ENCODE measurements at regions not wholly inside any gene's neighbourhood (a gene's known extent, or its start where the extent isn't known, plus 50 kb on each side); places are given as distances from the start of the nearest gene placed in this dataset.

- Histone ChIP-seq H3K27me3 (ENCODE audit: low read length) (no peaks in the 10 kb centered on the region), H3K9ac (ENCODE audit: low read length) (no peak overlapping the region), H3K36me3 (ENCODE audit: low read length) (no peaks in the 10 kb centered on the region), H3K4me3 (ENCODE audit: insufficient read depth, low read length, poor library complexity, severe bottlenecking) (no peak overlapping the region), H2AFZ (ENCODE audit: low read depth, low read length, severe bottlenecking) (no peak overlapping the region), H3K79me2 (ENCODE audit: insufficient read depth, low read length) (no peaks in the 10 kb centered on the region), H3K9me2 (replicated peaks; ENCODE audit: insufficient read depth, low read length) (no peaks in the 10 kb centered on the region), H4K20me1 (ENCODE audit: low read depth, low read length) (no peaks in the 10 kb centered on the region), H3K9me3 (ENCODE audit: insufficient read depth, low read length) (no peaks in the 10 kb centered on the region), H3F3A (ENCODE audit: insufficient read depth) (no peaks in the 10 kb centered on the region), H3K27ac (ENCODE audit: low read depth, low read length) (no peak overlapping the region), H3K4me2 (ENCODE audit: low read depth, low read length, poor library complexity, severe bottlenecking) (no peak overlapping the region)
- no peak for TF ChIP-seq EZH2phosphoT487 (conservative IDR thresholded peaks at IDR 0.05; ENCODE audit: low read length)
Observed at GRCh38 chr10:10317151-10317550, 700.5 kb upstream of the CELF2 start.

GRCh38 chr10:10318856-10319255, 698.8 kb upstream of the CELF2 start:
- H4K20me1 ChIP-seq (ENCODE audit: low read depth, low read length), result no peaks in the 10 kb centered on the region
- H3F3A ChIP-seq (ENCODE audit: insufficient read depth), result no peaks in the 10 kb centered on the region
- H3K36me3 ChIP-seq (ENCODE audit: low read length), result no peaks in the 10 kb centered on the region
- H3K4me3 ChIP-seq (ENCODE audit: insufficient read depth, low read length, poor library complexity, severe bottlenecking), result no peak overlapping the region
- H3K9ac ChIP-seq (ENCODE audit: low read length), result no peak overlapping the region
- no peak overlapping the region for H3K27ac ChIP-seq (ENCODE audit: low read depth, low read length)
- H2AFZ ChIP-seq (ENCODE audit: low read depth, low read length, severe bottlenecking), result no peak overlapping the region
- H3K9me3 ChIP-seq (ENCODE audit: insufficient read depth, low read length), result no peaks in the 10 kb centered on the region
- no peaks in the 10 kb centered on the region for H3K27me3 ChIP-seq (ENCODE audit: low read length)
- H3K79me2 ChIP-seq (ENCODE audit: insufficient read depth, low read length), result no peaks in the 10 kb centered on the region
- no peak overlapping the region for H3K4me2 ChIP-seq (ENCODE audit: low read depth, low read length, poor library complexity, severe bottlenecking)
- no peaks in the 10 kb centered on the region for H3K9me2 ChIP-seq (replicated peaks; ENCODE audit: insufficient read depth, low read length)
- TF ChIP-seq EZH2phosphoT487 (conservative IDR thresholded peaks at IDR 0.05; ENCODE audit: low read length) (no peak), CTCF (IDR thresholded peaks at IDR 0.05; ENCODE audit: insufficient read depth, low read length, poor library complexity, severe bottlenecking) (no peak)

DNA sequence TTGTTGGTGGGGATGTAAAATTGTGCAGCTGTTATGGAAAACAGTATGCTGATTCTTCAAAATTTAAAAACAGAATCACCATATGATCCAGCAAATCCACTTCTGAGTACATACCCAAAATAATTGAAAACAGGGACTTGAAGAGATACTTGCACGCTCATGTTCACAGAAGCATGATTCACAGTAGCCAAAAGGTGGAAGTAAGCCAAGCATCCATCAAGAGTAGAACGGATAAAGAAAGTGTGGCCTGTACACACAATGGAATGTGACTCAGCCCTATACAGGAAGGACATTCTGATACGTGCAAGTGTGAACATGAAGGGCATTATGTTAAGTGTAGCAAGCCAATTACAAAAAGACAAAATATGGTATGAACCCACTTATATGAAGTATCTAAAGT, 696.7 kb upstream of the CELF2 start:
- Histone ChIP-seq H3K9me2 (replicated peaks; ENCODE audit: insufficient read depth, low read length) (no peaks in the 10 kb centered on the region), H3K9me3 (ENCODE audit: insufficient read depth, low read length) (no peaks in the 10 kb centered on the region), H3K79me2 (ENCODE audit: insufficient read depth, low read length) (no peaks in the 10 kb centered on the region), H2AFZ (ENCODE audit: low read depth, low read length, severe bottlenecking) (no peak overlapping the region), H3K27ac (ENCODE audit: low read depth, low read length) (no peak overlapping the region), H3K9ac (ENCODE audit: low read length) (no peak overlapping the region), H3K27me3 (ENCODE audit: low read length) (no peaks in the 10 kb centered on the region), H3K4me2 (ENCODE audit: low read depth, low read length, poor library complexity, severe bottlenecking) (no peak overlapping the region), H4K20me1 (ENCODE audit: low read depth, low read length) (no peaks in the 10 kb centered on the region), H3K4me3 (ENCODE audit: insufficient read depth, low read length, poor library complexity, severe bottlenecking) (no peak overlapping the region), H3F3A (ENCODE audit: insufficient read depth) (no peaks in the 10 kb centered on the region), H3K36me3 (ENCODE audit: low read length) (no peaks in the 10 kb centered on the region)
- no peak for TF ChIP-seq CTCF (IDR thresholded peaks at IDR 0.05; ENCODE audit: insufficient read depth, low read length, poor library complexity, severe bottlenecking)
- TF ChIP-seq EZH2phosphoT487 (conservative IDR thresholded peaks at IDR 0.05; ENCODE audit: low read length), result no peak

- TF ChIP-seq CTCF (IDR thresholded peaks at IDR 0.05; ENCODE audit: insufficient read depth, low read length, poor library complexity, severe bottlenecking) (no peak), EZH2phosphoT487 (conservative IDR thresholded peaks at IDR 0.05; ENCODE audit: low read length) (no peak)
Observed at GRCh38 chr10:10326116-10326515, 691.6 kb upstream of the CELF2 start.

More at GRCh38 chr10:10326116-10326515, 691.6 kb upstream of the CELF2 start:
- Histone ChIP-seq H3K4me3 (ENCODE audit: insufficient read depth, low read length, poor library complexity, severe bottlenecking) (no peak overlapping the region), H3K9me2 (replicated peaks; ENCODE audit: insufficient read depth, low read length) (no peaks in the 10 kb centered on the region), H4K20me1 (ENCODE audit: low read depth, low read length) (no peaks in the 10 kb centered on the region), H3K27me3 (ENCODE audit: low read length) (no peaks in the 10 kb centered on the region), H3K9ac (ENCODE audit: low read length) (no peak overlapping the region), H3K27ac (ENCODE audit: low read depth, low read length) (no peak overlapping the region), H3K4me2 (ENCODE audit: low read depth, low read length, poor library complexity, severe bottlenecking) (no peak overlapping the region), H3F3A (ENCODE audit: insufficient read depth) (no peaks in the 10 kb centered on the region), H3K36me3 (ENCODE audit: low read length) (no peaks in the 10 kb centered on the region), H3K79me2 (ENCODE audit: insufficient read depth, low read length) (no peaks in the 10 kb centered on the region), H3K9me3 (ENCODE audit: insufficient read depth, low read length) (no peaks in the 10 kb centered on the region), H2AFZ (ENCODE audit: low read depth, low read length, severe bottlenecking) (no peak overlapping the region)
